ENCODE measurements at regions not wholly inside any gene's neighbourhood (a gene's known extent, or its start where the extent isn't known, plus 50 kb on each side); places are given as distances from the start of the nearest gene placed in this dataset.

DNA sequence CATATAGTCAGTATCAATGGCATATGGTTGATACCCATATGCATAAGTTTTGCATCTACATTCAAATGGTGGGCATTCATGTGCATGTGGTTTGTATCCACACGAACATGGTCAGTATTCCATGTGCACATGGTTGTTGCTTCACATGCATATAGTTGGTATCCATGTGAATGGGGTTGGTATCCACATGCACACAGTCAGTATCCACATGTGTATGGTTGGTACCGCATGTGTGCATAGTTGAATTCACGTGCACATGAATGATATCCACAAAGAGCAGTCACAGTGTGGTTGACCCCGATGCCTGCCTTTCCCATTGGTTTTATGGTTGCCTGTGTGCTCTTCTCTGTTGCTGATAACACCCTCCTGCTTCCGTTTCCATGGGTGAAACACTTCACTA, 427.9 kb downstream of the STIM2 start:
- Mint-ChIP-seq H3K36me3 (ENCODE audit: low read depth) (no peaks in the 10 kb centered on the region), H3K4me3 (no peak overlapping the region), H3K27me3 (ENCODE audit: low read depth) (no peaks in the 10 kb centered on the region), H3K27ac (ENCODE audit: unreplicated experiment) (no peak overlapping the region), H3K9me3 (no peaks in the 10 kb centered on the region), H3K4me1 (no peaks in the 10 kb centered on the region)
- no peak for TF ChIP-seq CTCF (conservative IDR thresholded peaks at IDR 0.05)
- no peak for DNase-seq (ENCODE audit: low read depth, low spot score)

DNA sequence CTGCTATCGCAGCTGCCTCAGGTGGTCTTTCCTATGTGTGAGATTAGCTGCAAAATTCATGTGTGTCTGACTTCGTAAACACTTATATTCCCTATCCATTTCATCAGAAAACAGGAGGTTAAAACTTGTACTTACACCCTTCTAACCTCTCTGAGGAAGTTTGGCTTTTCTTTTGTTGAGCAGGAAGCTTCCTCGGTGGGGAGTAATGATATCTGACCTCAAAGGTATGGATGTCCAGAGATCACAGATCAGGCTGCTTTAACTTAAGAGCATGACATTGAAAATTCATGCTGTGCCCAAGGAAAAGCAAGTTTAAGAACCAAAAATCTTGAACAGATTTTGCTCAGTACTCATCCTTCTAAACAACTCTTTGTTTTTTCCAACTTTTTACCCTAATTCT, 429.1 kb downstream of the STIM2 start:
- H3K4me3 Mint-ChIP-seq = no peak overlapping the region
- no peaks in the 10 kb centered on the region for H3K9me3 Mint-ChIP-seq
- no peak overlapping the region for H3K27ac Mint-ChIP-seq (ENCODE audit: unreplicated experiment)
- no peak for DNase-seq (ENCODE audit: low read depth, low spot score)
- no peaks in the 10 kb centered on the region for H3K36me3 Mint-ChIP-seq (ENCODE audit: low read depth)
- TF ChIP-seq CTCF (conservative IDR thresholded peaks at IDR 0.05) = no peak
- H3K27me3 Mint-ChIP-seq (ENCODE audit: low read depth) = no peaks in the 10 kb centered on the region
- no peaks in the 10 kb centered on the region for H3K4me1 Mint-ChIP-seq

DNA sequence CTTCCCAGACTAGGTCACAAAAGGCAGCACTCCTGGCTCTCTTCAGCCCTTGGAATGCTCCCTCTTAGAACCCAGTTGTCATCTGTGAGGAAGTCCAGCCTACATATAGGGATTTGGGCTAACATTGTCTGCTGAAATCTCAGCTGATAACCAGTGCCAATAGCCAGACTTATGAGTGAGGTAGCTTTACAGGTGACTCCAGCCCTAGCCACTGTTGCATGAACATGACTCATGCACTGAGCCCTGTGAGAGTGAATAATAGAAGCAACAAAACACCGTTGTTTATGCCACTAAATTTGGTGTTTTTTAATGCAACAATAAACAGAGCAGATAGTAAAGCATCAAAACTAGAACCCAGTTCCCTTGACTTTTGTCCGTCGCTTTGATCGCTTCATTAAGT, 433.2 kb downstream of the STIM2 start:
- H3K36me3 Mint-ChIP-seq (ENCODE audit: low read depth) = no peaks in the 10 kb centered on the region
- H3K27ac Mint-ChIP-seq (ENCODE audit: unreplicated experiment) = no peak overlapping the region
- no peaks in the 10 kb centered on the region for H3K4me1 Mint-ChIP-seq
- H3K9me3 Mint-ChIP-seq = peaks cover under 1% of the 10 kb centered on the region
- no peak for DNase-seq (ENCODE audit: low read depth, low spot score)
- TF ChIP-seq CTCF (conservative IDR thresholded peaks at IDR 0.05) = no peak
- H3K4me3 Mint-ChIP-seq = no peak overlapping the region
- no peaks in the 10 kb centered on the region for H3K27me3 Mint-ChIP-seq (ENCODE audit: low read depth)

DNA sequence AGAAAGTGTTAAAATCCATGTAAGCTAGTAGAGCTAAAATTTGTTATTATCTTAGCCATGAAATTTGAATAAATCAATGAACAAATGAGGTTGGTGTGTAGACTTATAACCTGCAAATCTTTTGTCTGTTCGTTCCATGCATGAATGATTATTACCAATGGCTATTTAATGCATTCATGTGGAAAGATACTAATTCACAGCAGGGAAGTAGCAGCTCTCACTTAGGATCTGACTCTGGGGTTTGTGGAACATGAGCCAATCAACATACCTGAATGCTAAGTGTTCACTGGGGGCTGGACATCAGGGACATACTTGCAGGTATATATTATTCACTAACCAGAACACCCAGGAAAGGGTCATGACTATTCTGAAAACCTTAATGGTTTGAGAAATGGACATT, 444.1 kb downstream of the STIM2 start:
- DNase-seq (ENCODE audit: low read depth, low spot score) = no peak
- Mint-ChIP-seq H3K27me3 (ENCODE audit: low read depth) (no peaks in the 10 kb centered on the region), H3K4me3 (no peak overlapping the region), H3K36me3 (ENCODE audit: low read depth) (peaks cover 7% of the 10 kb centered on the region), H3K27ac (ENCODE audit: unreplicated experiment) (no peak overlapping the region), H3K9me3 (peaks cover 22% of the 10 kb centered on the region), H3K4me1 (no peaks in the 10 kb centered on the region)
- no peak for TF ChIP-seq CTCF (conservative IDR thresholded peaks at IDR 0.05)

DNA sequence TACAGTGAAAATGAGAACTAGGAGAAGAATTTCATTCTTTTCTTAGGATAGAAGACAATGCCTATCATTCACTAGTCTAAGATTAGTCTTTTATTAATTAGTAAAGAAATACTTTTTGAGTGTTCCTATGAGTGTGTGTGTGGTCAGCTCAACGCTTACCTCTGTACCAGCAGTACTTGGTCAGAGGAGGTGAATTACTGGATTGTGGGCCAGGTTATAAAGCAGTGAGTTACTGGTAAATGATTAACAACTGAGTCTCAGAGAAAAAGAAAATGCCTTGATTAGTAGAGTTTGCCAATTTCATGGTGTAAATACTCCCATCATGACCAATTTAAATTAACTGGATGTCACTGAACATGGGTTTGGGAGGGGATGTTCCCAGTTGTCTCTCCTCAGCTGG, 444.6 kb downstream of the STIM2 start:
- peaks cover 7% of the 10 kb centered on the region for H3K36me3 Mint-ChIP-seq (ENCODE audit: low read depth)
- no peak overlapping the region for H3K4me3 Mint-ChIP-seq
- DNase-seq (ENCODE audit: low read depth, low spot score) = no peak

More for the DNA sequence above, 444.6 kb downstream of the STIM2 start:
- H3K4me1 Mint-ChIP-seq = no peaks in the 10 kb centered on the region
- peaks cover 22% of the 10 kb centered on the region for H3K9me3 Mint-ChIP-seq
- H3K27me3 Mint-ChIP-seq (ENCODE audit: low read depth) = no peaks in the 10 kb centered on the region
- TF ChIP-seq CTCF (conservative IDR thresholded peaks at IDR 0.05) = no peak
- H3K27ac Mint-ChIP-seq (ENCODE audit: unreplicated experiment) = no peak overlapping the region

Data from neural crest cell (in vitro differentiated cells).